ENCODE measurements at regions not wholly inside any gene's neighbourhood (a gene's known extent, or its start where the extent isn't known, plus 50 kb on each side); places are given as distances from the start of the nearest gene placed in this dataset.
"Not testable (repeated sequence)": the region's sequence is repeated elsewhere in the genome, so short reads cannot be mapped to it uniquely, and the experiment has no call there.

- TF ChIP-seq, protein P1, sequence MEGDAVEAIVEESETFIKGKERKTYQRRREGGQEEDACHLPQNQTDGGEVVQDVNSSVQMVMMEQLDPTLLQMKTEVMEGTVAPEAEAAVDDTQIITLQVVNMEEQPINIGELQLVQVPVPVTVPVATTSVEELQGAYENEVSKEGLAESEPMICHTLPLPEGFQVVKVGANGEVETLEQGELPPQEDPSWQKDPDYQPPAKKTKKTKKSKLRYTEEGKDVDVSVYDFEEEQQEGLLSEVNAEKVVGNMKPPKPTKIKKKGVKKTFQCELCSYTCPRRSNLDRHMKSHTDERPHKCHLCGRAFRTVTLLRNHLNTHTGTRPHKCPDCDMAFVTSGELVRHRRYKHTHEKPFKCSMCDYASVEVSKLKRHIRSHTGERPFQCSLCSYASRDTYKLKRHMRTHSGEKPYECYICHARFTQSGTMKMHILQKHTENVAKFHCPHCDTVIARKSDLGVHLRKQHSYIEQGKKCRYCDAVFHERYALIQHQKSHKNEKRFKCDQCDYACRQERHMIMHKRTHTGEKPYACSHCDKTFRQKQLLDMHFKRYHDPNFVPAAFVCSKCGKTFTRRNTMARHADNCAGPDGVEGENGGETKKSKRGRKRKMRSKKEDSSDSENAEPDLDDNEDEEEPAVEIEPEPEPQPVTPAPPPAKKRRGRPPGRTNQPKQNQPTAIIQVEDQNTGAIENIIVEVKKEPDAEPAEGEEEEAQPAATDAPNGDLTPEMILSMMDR (IDR thresholded peaks at IDR 0.05), result not testable (repeated sequence)
- not testable (repeated sequence) for TF ChIP-seq POLR2AphosphoS5 (IDR thresholded peaks at IDR 0.05; ENCODE audit: insufficient read depth in 1 of 2, low read depth in 1 of 2)
Observed at GRCh38 chr21:5118296-5118679, 5403.1 kb upstream of the TPTE start.

Data from vagina (tissue), 2 donors.